RCC 7860 (cell line): ENCODE measurements at regions not wholly inside any gene's neighbourhood (a gene's known extent, or its start where the extent isn't known, plus 50 kb on each side); places are given as distances from the start of the nearest gene placed in this dataset.

Experiments used
- DNase-seq: peaks from one replicate; pipeline ENCODE4 v3.0.0-alpha.2; 2015; ENCODE audit warnings: low spot score
- FAIRE-seq: peaks from 2 replicates; lab custom pipeline; 2012; peaks lifted over from hg19 to GRCh38; lab: Jason Lieb, UNC

GRCh38 chr4:159722918-159723317 lies 620.0 kb downstream of the RAPGEF2 start:
- no peak for DNase-seq
- no peak for FAIRE-seq

GRCh38 chr4:159723341-159724048 lies 620.6 kb downstream of the RAPGEF2 start:
- DNase-seq (no peak), FAIRE-seq (no peak)

GRCh38 chr4:159725571-159725970 lies 622.7 kb downstream of the RAPGEF2 start:
- DNase-seq (no peak), FAIRE-seq (no peak)

GRCh38 chr4:159735281-159736207 lies 632.7 kb downstream of the RAPGEF2 start:
- FAIRE-seq (no peak), DNase-seq (no peak)

GRCh38 chr4:159736411-159736810 lies 633.5 kb downstream of the RAPGEF2 start:
- FAIRE-seq (no peak), DNase-seq (no peak)

- FAIRE-seq (no peak), DNase-seq (no peak)
Measured at GRCh38 chr4:159743971-159744370, 641.1 kb downstream of the RAPGEF2 start.

- FAIRE-seq (no peak), DNase-seq (no peak)
Measured at GRCh38 chr4:159747983-159748382, 645.1 kb downstream of the RAPGEF2 start.

GRCh38 chr4:159748834-159749444 lies 646.1 kb downstream of the RAPGEF2 start:
- DNase-seq, result no peak
- FAIRE-seq, result no peak

- DNase-seq (no peak), FAIRE-seq (no peak)
Measured at GRCh38 chr4:159757499-159757898, 654.6 kb downstream of the RAPGEF2 start.

- FAIRE-seq (no peak), DNase-seq (no peak)
Measured at GRCh38 chr4:159758061-159758460, 655.2 kb downstream of the RAPGEF2 start.

- DNase-seq (no peak), FAIRE-seq (no peak)
Measured at GRCh38 chr4:159762672-159763071, 659.8 kb downstream of the RAPGEF2 start.

- peak; percentile 38 for DNase-seq
- FAIRE-seq, result peak; percentile 4
Measured at GRCh38 chr4:159764343-159764952, 661.6 kb downstream of the RAPGEF2 start.

- DNase-seq (peak; percentile 45), FAIRE-seq (no peak)
Measured at GRCh38 chr4:159765382-159765781, 662.5 kb downstream of the RAPGEF2 start.

- FAIRE-seq (no peak), DNase-seq (no peak)
Measured at GRCh38 chr4:159766241-159766640, 663.4 kb downstream of the RAPGEF2 start.

- FAIRE-seq (no peak), DNase-seq (no peak)
Measured at GRCh38 chr4:159767406-159767805, 664.5 kb downstream of the RAPGEF2 start.

GRCh38 chr4:159768016-159768415 lies 665.1 kb downstream of the RAPGEF2 start:
- DNase-seq (peak; percentile 26), FAIRE-seq (no peak)

- no peak for FAIRE-seq
Measured at GRCh38 chr4:159770401-159770800, 667.5 kb downstream of the RAPGEF2 start.

GRCh38 chr4:159770969-159771368 lies 668.1 kb downstream of the RAPGEF2 start:
- DNase-seq, result no peak
- FAIRE-seq, result no peak

More at GRCh38 chr4:159770401-159770800, 667.5 kb downstream of the RAPGEF2 start:
- DNase-seq, result no peak

- FAIRE-seq, result no peak
- no peak for DNase-seq
Measured at GRCh38 chr4:159776961-159777360, 674.1 kb downstream of the RAPGEF2 start.

GRCh38 chr4:159777689-159778088 lies 674.8 kb downstream of the RAPGEF2 start:
- FAIRE-seq (no peak), DNase-seq (no peak)

- FAIRE-seq (no peak), DNase-seq (no peak)
Measured at GRCh38 chr4:159778298-159778697, 675.4 kb downstream of the RAPGEF2 start.
